ENCODE measurements at regions not wholly inside any gene's neighbourhood (a gene's known extent, or its start where the extent isn't known, plus 50 kb on each side); places are given as distances from the start of the nearest gene placed in this dataset.
A peak's percentile ranks its signal among the peaks of the same experiment; 100 is the strongest.

- Histone ChIP-seq H3K27ac (ENCODE audit: insufficient read depth, low read depth, low read length) (no peak overlapping the region), H3K4me3 (replicated peaks in 1 of 3; ENCODE audit: insufficient read depth in 1 of 3, low read depth in 1 of 3, low read length in 3 of 3) (no peak overlapping the region), H3K79me2 (ENCODE audit: control insufficient read depth, insufficient read depth, low read length) (no peaks in the 10 kb centered on the region), H3K4me1 (ENCODE audit: control insufficient read depth, extremely low read depth, insufficient read depth, low read length) (peaks cover 6% of the 10 kb centered on the region), H3K27me3 (ENCODE audit: control insufficient read depth in 2 of 2, insufficient read depth in 2 of 2, low read length in 2 of 2) (no peaks in the 10 kb centered on the region), H3K9me3 (replicated peaks; ENCODE audit: control insufficient read depth, insufficient read depth, low read length) (no peaks in the 10 kb centered on the region), H4K20me1 (replicated peaks; ENCODE audit: control insufficient read depth, extremely low read depth, insufficient read depth, low read length) (no peaks in the 10 kb centered on the region), H3K36me3 (ENCODE audit: control insufficient read depth in 2 of 2, extremely low read depth in 1 of 2, insufficient read depth in 2 of 2, low read length in 2 of 2) (no peaks in the 10 kb centered on the region), H3K4me2 (ENCODE audit: insufficient read depth, low read length) (no peak overlapping the region), H3K9ac (replicated peaks; ENCODE audit: extremely low read depth, insufficient read depth, low read length) (no peak overlapping the region), H2AFZ (ENCODE audit: low read depth, low read length) (no peak overlapping the region), H3K9me1 (replicated peaks; ENCODE audit: control insufficient read depth, extremely low read depth, insufficient read depth, low read length) (no peaks in the 10 kb centered on the region)
- no peak for FAIRE-seq
- TF ChIP-seq POLR2AphosphoS5 (IDR thresholded peaks at IDR 0.05; ENCODE audit: insufficient read depth, low read depth, low read length) (no peak), JUN (IDR thresholded peaks at IDR 0.05; ENCODE audit: borderline replicate concordance, insufficient read depth, insufficient read length, low read depth) (no peak), CTCF (IDR thresholded peaks at IDR 0.05; ENCODE audit: extremely low read depth in 1 of 2, insufficient read depth in 1 of 2, low read depth in 1 of 2, low read length in 2 of 2) (no peak), MAX (IDR thresholded peaks at IDR 0.05; ENCODE audit: insufficient read depth, insufficient read length) (no peak), POLR2A (IDR thresholded peaks at IDR 0.05; ENCODE audit: low read depth, low read length) (no peak), FOS (IDR thresholded peaks at IDR 0.05; ENCODE audit: borderline replicate concordance, insufficient read depth, low read length) (no peak), EZH2 (IDR thresholded peaks at IDR 0.05; ENCODE audit: borderline replicate concordance, low read depth, low read length, severe bottlenecking) (no peak), MYC (IDR thresholded peaks at IDR 0.05; ENCODE audit: low read depth, low read length) (no peak), GATA2 (IDR thresholded peaks at IDR 0.05; ENCODE audit: insufficient read depth, insufficient read length, low read depth, low read length) (no peak)
- POLR2A ChIA-PET, result no interaction called here
- dilution Hi-C loops (cut with MboI; ENCODE audit: extremely low pct_ligation_motif_present, low sequenced_read_pairs) (no loop called here), intact Hi-C loops (cut with micrococcal nuclease) (no loop called here)
- no TSS peak for BruUV-seq (replicated peaks)
- CTCF ChIA-PET, result no interaction called here
- peak; percentile 60 for DNase-seq (ENCODE audit: low read depth, low spot score)
Observed at GRCh38 chr5:124088289-124089032, 576.5 kb downstream of the CSNK1G3 start.

Data from endothelial cell of umbilical vein (primary cell).